ENCODE measurements at regions not wholly inside any gene's neighbourhood (a gene's known extent, or its start where the extent isn't known, plus 50 kb on each side); places are given as distances from the start of the nearest gene placed in this dataset.

DNA sequence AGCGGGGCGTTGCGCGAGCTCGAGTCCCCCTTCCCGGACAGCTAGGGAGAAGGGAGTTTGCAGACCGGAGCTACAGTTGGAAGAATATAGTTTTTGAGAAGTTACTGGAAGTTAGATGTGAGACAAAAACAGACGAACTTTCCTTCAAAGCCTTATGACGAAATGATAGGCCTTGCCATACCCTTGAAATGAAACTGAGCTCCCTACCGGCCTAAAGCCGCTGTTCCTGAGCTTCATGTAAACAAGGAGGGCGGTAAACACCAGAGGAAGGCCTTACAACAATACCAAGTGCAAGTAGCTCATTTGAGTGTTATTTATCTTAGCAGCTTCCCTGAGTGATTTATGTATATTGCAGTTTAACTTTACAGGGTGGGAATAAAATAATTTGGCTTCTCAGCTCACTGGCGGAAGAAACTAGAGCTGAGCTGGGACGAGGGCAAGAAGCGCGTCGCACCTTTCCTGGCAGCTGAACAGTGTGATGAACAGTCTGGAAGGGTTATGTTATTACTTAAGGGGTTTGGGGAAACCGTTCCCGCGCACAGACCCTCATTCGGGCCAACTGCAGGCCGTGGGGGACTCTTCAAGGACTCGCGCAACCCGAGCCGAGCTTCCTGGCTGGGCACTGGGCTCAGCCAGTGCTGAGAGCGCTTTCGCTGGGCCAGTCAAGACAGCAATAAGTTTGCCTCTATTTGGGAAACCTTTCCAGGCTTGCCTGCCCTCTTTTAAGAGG is 111.2 kb downstream of the KCNRG start:
- TF ChIP-seq EZH2 (IDR thresholded peaks at IDR 0.05; ENCODE audit: borderline replicate concordance), result no peak
- no peak for TF ChIP-seq EZH2phosphoT487 (IDR thresholded peaks at IDR 0.05; ENCODE audit: low read depth, severe bottlenecking, unreplicated experiment)
- TF ChIP-seq, protein P1, sequence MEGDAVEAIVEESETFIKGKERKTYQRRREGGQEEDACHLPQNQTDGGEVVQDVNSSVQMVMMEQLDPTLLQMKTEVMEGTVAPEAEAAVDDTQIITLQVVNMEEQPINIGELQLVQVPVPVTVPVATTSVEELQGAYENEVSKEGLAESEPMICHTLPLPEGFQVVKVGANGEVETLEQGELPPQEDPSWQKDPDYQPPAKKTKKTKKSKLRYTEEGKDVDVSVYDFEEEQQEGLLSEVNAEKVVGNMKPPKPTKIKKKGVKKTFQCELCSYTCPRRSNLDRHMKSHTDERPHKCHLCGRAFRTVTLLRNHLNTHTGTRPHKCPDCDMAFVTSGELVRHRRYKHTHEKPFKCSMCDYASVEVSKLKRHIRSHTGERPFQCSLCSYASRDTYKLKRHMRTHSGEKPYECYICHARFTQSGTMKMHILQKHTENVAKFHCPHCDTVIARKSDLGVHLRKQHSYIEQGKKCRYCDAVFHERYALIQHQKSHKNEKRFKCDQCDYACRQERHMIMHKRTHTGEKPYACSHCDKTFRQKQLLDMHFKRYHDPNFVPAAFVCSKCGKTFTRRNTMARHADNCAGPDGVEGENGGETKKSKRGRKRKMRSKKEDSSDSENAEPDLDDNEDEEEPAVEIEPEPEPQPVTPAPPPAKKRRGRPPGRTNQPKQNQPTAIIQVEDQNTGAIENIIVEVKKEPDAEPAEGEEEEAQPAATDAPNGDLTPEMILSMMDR (IDR thresholded peaks at IDR 0.05; ENCODE audit: poor library complexity), result no peak
- H3K27me3 ChIP-seq, result peaks cover 49% of the 10 kb centered on the region
- peak overlapping the region; percentile 99 for H3K4me2 ChIP-seq
- no peaks in the 10 kb centered on the region for H3K9me3 ChIP-seq (ENCODE audit: low read depth)
- DNase-seq (ENCODE audit: low spot score), result peak; percentile 56
- peak overlapping the region; percentile 99 for H3K27ac ChIP-seq
- H3K79me2 ChIP-seq, result peaks cover 21% of the 10 kb centered on the region
- peaks cover 10% of the 10 kb centered on the region for H4K20me1 ChIP-seq (ENCODE audit: insufficient read depth, poor library complexity, severe bottlenecking)
- no peaks in the 10 kb centered on the region for H3K9me2 ChIP-seq (replicated peaks; ENCODE audit: insufficient read depth)
- H2AFZ ChIP-seq, result peak overlapping the region; percentile 90
- 29% methylated on average over 27 of the region's 28 CpGs for WGBS (ENCODE audit: low lambda C conversion rate, missing lambda C conversion rate)
- peak overlapping the region; percentile 84 for H3K4me3 ChIP-seq
- H3K36me3 ChIP-seq (replicated peaks; ENCODE audit: insufficient read depth, low read depth), result no peaks in the 10 kb centered on the region
- peaks cover 52% of the 10 kb centered on the region for H3K4me1 ChIP-seq (ENCODE audit: insufficient read depth)

DNA sequence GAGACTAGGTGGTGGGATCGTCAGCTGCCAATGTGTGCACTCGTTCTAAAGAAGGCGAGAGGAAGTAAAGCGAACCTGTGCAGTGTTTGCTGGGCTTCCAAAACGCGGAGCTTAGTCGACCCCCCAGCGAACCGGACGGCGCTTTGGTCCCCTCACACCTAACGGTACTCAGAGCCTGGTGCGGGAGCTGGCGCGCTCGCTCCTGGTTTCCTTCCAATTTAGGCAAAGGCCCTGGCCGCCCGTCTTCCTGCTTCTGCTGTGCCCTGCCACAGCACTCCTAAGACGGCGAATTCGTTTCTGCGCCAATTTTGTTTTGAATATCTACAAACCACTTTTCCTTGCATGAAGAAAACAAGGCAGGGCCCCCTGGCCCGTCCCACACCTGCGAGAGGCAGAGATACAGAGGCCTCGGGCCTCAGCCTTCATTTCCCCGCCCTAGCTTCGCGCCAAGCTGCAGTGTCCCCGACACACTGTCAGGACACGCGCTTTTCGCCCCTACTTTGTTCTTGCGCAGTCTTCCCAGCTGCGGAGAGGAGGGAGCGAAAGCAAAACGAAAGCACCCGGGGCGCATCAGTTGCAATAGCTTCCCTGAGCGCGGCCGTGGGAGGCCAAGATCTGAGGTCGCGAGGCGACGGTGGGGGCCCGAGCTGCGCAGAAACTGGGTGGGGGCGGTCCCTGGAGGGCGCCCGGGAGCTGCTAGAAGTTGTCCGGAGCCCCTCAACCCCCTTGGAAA is 111.9 kb downstream of the KCNRG start:
- H3K4me3 ChIP-seq, result peak overlapping the region; percentile 21
- peaks cover 56% of the 10 kb centered on the region for H3K27me3 ChIP-seq
- peak overlapping the region; percentile 99 for H3K4me2 ChIP-seq
- WGBS (ENCODE audit: low lambda C conversion rate, missing lambda C conversion rate), result 13% methylated on average over 51 of the region's 51 CpGs
- no peaks in the 10 kb centered on the region for H3K36me3 ChIP-seq (replicated peaks; ENCODE audit: insufficient read depth, low read depth)
- peaks cover 14% of the 10 kb centered on the region for H3K79me2 ChIP-seq
- peak; percentile 72 for DNase-seq (ENCODE audit: low spot score)
- no peaks in the 10 kb centered on the region for H3K9me2 ChIP-seq (replicated peaks; ENCODE audit: insufficient read depth)
- peaks cover 54% of the 10 kb centered on the region for H3K4me1 ChIP-seq (ENCODE audit: insufficient read depth)
- peaks cover 10% of the 10 kb centered on the region for H4K20me1 ChIP-seq (ENCODE audit: insufficient read depth, poor library complexity, severe bottlenecking)
- H2AFZ ChIP-seq, result peak overlapping the region; percentile 85
- no peak for TF ChIP-seq EZH2 (IDR thresholded peaks at IDR 0.05; ENCODE audit: borderline replicate concordance)
- H3K9me3 ChIP-seq (ENCODE audit: low read depth), result no peaks in the 10 kb centered on the region
- peak overlapping the region; percentile 99 for H3K27ac ChIP-seq

DNA sequence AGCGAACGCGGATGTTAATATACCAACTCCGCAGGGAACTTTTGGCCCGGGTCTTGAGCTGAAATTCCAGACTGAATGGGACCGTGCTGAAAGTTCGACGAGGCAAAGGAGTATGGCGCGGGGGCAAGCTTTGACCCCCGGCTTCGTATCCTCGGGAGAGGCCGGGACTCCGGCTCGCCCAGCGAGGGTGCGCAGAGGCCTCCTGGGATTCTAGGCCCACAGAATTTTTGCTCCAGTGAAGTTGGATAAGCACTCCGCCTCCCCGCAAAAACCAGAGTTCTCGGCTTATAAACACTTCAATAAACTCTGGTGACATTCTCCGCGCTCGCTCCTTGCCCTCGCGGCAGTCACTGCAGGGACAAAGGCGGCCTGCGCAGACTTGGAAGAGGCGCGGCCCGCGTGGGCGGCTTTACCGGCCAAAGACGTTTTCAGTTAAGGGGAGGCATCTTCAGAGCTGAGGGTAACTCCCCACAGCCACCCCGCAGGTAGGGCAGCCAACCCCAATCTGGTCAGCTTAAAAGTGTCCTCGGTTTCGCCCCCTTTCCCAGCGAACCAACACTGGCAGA is 112.6 kb downstream of the KCNRG start:
- H2AFZ ChIP-seq, result peak overlapping the region; percentile 85
- peaks cover 63% of the 10 kb centered on the region for H3K27me3 ChIP-seq
- TF ChIP-seq EZH2phosphoT487 (IDR thresholded peaks at IDR 0.05; ENCODE audit: low read depth, severe bottlenecking, unreplicated experiment), result no peak
- TF ChIP-seq, protein P1 (IDR thresholded peaks at IDR 0.05; ENCODE audit: poor library complexity), result no peak
- no peak for TF ChIP-seq EZH2 (IDR thresholded peaks at IDR 0.05; ENCODE audit: borderline replicate concordance)
- peak overlapping the region; percentile 21 for H3K4me3 ChIP-seq
- WGBS (ENCODE audit: low lambda C conversion rate, missing lambda C conversion rate), result 12% methylated on average over 39 of the region's 39 CpGs
- H3K9me3 ChIP-seq (ENCODE audit: low read depth), result no peaks in the 10 kb centered on the region
- H3K36me3 ChIP-seq (replicated peaks; ENCODE audit: insufficient read depth, low read depth), result no peaks in the 10 kb centered on the region
- peak overlapping the region; percentile 99 for H3K4me2 ChIP-seq
- no peak overlapping the region for H3K27ac ChIP-seq
- H3K9me2 ChIP-seq (replicated peaks; ENCODE audit: insufficient read depth), result no peaks in the 10 kb centered on the region
- H3K79me2 ChIP-seq, result peaks cover 8% of the 10 kb centered on the region
- peak; percentile 43 for DNase-seq (ENCODE audit: low spot score)
- peaks cover 55% of the 10 kb centered on the region for H3K4me1 ChIP-seq (ENCODE audit: insufficient read depth)
- peaks cover 5% of the 10 kb centered on the region for H4K20me1 ChIP-seq (ENCODE audit: insufficient read depth, poor library complexity, severe bottlenecking)

Measured in hepatocyte (in vitro differentiated cells).